Fibroblast of peridontal ligament (primary cell): ENCODE measurements at regions not wholly inside any gene's neighbourhood (a gene's known extent, or its start where the extent isn't known, plus 50 kb on each side); places are given as distances from the start of the nearest gene placed in this dataset.

ENCODE experiments used
- DNase-seq: peaks from one replicate; pipeline ENCODE4 v3.0.0-alpha.2; 2010; ENCODE audit errors: extremely low read depth

DNA sequence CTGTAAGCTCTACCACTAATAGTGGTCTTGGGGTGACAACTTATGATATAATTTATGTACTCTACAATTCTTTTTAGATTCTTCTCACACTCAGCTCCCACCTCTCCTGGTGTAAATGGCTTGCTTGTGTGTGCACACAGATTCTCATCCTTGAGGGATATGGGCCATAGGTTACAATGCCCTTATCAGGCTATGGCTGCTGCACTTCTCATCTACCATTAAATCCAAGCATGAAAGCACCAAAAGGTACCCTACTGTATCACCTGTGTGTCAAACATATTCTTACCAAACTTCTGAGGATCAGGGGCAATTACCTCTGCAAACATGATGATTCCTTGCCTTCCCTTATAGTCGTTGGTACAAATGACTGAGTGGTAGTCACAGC, 891.9 kb downstream of the SQOR start:
- no peak for DNase-seq

DNA sequence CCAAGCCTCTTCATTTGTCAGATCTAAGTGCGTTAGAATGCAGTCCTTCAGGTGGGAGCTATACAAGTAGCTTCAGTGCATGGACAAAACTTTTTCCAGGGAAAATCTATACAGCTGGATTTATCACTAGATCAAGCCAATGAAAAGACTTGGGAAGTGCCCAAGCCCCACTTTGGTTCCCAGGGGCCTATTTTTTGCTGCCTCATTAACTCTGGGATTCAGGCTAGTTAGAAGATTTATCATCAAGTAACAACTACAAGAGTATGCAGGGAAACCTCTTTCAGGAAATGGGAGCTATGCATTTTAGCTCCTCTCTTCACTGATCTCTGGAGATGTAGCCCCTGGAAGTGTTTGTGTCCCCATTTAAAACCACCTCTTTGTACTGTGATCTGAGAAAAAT, 908.8 kb downstream of the SQOR start:
- DNase-seq = no peak

DNA sequence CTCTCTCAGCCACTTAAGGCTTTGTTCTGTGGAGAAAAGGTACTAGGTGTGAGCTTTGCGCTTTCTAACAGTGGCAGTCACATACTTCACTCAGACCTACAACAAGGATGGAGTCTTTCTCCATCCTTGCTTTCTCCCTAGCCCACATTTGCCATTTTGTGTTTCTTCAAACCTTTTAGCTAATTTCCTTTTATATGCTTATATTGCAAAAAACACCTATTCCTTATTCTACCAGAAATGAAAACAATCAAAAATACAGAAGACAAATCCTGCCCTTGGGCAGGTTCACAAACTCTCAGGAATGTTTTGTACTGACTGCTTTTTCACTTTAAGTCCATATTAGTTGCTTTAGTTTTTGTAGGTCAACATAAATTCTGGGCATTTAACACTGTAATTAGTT, 914.2 kb downstream of the SQOR start:
- DNase-seq = no peak

DNA sequence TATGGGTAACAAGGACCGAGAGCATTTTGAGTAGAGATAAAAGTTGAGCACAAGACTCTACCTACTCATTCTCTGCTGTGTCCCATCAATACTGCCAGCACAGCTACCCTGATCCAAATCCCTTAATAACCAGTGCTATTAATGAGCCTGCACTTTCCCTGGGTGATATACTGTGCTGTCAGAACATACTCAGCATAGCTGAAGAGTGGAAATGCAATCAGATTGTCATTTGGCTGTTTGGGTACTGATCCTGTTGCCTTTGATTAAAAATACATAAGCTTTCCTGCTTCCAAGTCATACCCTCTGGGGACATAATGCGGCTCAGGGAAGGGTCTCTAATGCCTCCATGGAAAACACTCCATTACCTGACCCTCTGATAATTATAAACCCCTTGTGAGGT, 917.5 kb downstream of the SQOR start:
- no peak for DNase-seq

- no peak for DNase-seq
Observed at GRCh38 chr15:46555547-46555946, 920.7 kb downstream of the SQOR start.

- DNase-seq = no peak
Observed at GRCh38 chr15:46556010-46556409, 921.2 kb downstream of the SQOR start.

GRCh38 chr15:46556559-46557379, 921.9 kb downstream of the SQOR start:
- DNase-seq = no peak

GRCh38 chr15:46567968-46568367, 933.1 kb downstream of the SQOR start:
- DNase-seq = no peak

DNA sequence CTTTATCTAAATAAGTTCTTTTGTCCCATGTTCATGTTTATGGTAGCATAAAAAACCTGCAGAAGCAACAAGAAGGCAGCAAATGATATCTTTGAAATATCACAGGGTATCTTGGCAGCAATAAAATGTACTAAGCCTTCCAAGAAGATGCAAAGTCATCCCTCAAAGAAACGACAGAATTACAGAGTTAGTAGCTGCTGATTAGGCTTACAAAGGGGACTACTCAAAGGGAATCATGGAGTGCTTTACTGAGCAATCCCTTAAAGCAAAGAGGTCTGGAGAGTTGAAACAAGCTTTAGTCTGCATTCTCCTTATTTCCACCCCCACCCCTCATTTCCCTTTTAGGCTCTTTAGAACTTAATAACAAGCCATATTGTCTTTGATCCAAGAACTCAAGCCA, 935.0 kb downstream of the SQOR start:
- DNase-seq = no peak

GRCh38 chr15:46576646-46577395, 942.0 kb downstream of the SQOR start:
- no peak for DNase-seq

GRCh38 chr15:46577767-46578166, 942.9 kb downstream of the SQOR start:
- no peak for DNase-seq

DNA sequence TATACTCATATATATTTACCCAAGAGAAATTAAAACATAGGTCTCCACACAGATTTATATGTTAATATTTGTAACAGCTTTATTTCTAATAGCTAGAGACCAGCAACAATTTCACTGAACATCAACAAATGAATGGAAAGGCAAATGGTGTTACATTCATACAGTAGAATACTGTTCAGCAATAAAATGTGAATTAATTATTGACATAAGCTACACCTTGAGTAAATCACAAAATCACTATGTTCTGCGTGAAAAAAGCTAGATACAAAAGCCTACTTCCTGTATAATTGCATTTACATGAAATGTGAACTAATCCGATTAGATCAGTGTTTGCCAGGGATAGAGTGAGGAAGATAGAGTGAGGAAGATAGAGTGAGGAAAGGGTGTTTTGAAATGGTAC, 945.7 kb downstream of the SQOR start:
- no peak for DNase-seq

- no peak for DNase-seq
Observed at GRCh38 chr15:46580924-46581323, 946.1 kb downstream of the SQOR start.

DNA sequence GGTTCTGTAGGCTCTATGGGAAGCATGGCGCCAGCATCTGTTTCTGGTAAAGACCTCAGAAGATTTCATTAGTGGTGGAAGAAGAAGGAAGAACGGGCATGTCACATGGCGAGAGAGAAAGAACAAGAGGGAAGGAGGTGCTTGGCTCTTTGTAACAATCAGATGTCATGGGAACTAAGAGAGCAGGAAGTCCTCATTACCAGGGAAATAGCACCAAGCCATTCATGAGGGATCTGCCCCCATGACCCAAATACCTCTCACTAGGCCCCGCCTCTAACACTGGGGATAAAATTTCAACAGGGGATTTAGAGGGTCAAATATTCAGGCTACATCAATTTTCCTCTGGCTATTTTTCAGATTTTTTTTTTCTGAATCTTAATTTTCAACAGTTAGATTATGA, 954.3 kb downstream of the SQOR start:
- no peak for DNase-seq

- DNase-seq = no peak
Observed at GRCh38 chr15:46591462-46591861, 956.6 kb downstream of the SQOR start.

DNA sequence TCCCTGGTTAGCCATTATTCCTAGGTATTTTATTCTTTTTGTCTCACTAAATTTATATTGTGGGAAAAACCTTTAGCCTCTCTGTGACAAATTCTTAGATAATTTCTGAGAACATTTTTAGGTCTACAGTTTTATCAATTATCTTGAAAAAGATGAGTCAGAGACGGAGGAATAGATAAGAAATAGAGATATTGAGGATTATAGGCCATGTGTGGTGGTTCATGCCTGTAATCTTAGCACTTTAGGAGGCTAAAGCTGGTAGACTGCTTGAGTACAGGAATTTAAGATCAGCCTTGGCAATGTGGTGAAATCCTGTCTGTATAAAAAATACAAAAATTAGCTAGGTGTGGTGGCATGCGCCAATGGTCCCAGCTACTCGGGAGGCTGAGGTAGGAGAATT, 960.2 kb downstream of the SQOR start:
- no peak for DNase-seq

DNA sequence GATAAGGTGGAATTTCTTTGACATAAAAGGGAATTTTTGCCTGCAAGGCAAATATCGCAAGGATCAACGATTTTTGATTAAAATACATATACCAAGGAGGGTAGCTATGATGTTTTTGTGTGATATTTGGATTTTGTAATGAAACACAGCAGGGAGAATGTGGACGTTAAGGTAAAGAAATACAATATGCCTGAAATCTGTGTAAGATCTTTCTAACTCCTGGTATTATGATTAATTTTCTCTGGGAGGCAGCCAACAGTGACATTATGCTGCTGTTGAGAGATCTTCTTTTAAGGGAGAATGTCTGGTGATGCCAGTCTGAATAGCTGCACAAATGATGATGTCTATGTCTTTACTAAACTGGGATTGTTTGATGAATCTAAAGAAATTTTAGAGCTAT, 972.2 kb downstream of the SQOR start:
- no peak for DNase-seq

- no peak for DNase-seq
Observed at GRCh38 chr15:46616033-46616432, 981.2 kb downstream of the SQOR start.

DNA sequence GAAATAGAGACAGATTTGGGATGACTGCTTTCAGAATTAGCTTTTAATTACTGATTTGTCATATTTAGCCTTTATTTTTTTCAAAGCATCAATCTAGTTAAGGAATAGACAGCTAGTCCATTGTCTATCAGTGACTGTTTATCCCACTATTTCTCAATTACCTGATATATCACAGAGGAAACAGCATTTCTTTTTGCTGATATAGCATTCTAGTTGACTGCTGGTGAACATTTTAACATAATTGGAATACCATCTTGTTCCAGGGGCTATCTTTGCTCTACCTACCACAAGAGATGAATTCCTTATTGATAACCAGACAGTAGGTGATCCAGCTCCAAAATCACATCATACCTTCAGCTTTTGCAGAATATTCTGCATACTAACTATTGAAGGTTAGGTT, 982.7 kb downstream of the SQOR start:
- DNase-seq = no peak

DNA sequence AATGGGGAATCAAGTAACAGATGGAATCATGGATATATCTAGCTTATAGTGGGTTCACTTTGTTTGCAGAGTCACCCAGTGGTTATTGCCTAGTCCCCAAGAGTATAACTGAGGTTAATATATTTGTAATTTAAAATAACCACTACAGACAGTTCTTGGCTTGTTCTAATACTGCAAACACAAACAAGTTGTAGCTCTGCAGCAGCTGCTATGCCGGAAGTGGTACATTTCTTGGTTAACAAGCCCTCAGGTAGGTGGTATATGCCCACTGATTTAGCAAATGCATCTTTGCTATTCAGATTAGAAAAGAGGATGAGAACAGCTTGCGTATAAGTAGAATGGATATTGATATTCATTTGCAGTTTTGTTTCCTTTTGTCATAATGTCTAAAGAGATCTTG, 984.2 kb downstream of the SQOR start:
- no peak for DNase-seq

GRCh38 chr15:46620392-46621013, 985.7 kb downstream of the SQOR start:
- no peak for DNase-seq

DNA sequence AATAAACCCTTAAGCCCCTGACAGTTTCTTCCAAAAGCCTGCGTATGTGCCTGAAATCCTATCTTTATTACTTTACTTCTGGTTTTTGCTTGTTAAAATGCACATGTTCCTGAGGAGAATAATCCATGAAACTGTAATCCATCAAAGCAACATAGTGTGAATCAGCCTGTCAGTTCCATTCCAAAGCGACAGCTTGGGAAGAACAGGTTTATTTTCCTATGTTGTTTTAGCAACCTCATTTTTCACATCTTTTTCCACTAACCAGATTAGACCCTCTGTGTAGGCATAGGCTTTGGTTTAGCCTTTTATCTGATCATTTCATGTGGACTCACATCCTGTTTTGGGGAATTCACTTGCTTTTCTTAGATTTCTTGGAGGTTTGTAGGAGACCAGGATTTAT, 988.0 kb downstream of the SQOR start:
- DNase-seq = no peak

DNA sequence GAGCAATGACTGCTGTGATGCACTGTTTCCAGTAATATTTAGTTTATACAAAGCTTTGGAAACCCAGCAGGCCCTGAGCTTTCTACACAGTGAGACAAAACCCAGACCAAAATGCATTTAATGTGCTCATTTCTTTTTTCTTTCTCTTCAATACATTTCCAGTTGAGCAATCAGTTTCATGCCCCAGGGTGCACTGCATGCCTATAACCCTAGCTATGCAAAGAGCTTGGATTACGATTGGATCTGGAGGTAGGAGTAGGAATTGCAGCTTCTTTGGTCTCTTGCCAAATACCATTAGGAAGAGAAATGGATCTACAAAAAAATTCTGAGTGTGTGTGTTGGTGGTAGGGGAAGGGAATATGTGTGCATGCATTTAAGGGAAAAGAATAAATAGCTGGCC, 1001.4 kb downstream of the SQOR start:
- DNase-seq = no peak
